Hepatic stellate cell (primary cell): ENCODE measurements at regions not wholly inside any gene's neighbourhood (a gene's known extent, or its start where the extent isn't known, plus 50 kb on each side); places are given as distances from the start of the nearest gene placed in this dataset.

Experiments
- DNase-seq: peaks from one replicate; pipeline ENCODE4 v3.0.0; 2011; ENCODE audit warnings: low spot score

- DNase-seq: no peak
These were observed 374.0 kb downstream of the ZNF608 start for GRCh38 chr5:124372457-124372856.

GRCh38 chr5:124371111-124371706 lies 375.2 kb downstream of the ZNF608 start:
- no peak for DNase-seq

GRCh38 chr5:124370601-124371000 lies 375.8 kb downstream of the ZNF608 start:
- no peak for DNase-seq

- DNase-seq: no peak
These were observed 381.1 kb downstream of the ZNF608 start for GRCh38 chr5:124365361-124365801.

- no peak for DNase-seq
These were observed 390.5 kb downstream of the ZNF608 start for GRCh38 chr5:124355928-124356327.

GRCh38 chr5:124353016-124353415 lies 393.4 kb downstream of the ZNF608 start:
- no peak for DNase-seq

- no peak for DNase-seq
These were observed 394.1 kb downstream of the ZNF608 start for GRCh38 chr5:124352312-124352711.

- DNase-seq: no peak
These were observed 396.5 kb downstream of the ZNF608 start for GRCh38 chr5:124349931-124350330.

GRCh38 chr5:124343451-124343867 lies 403.0 kb downstream of the ZNF608 start:
- peak; percentile 51 for DNase-seq

- DNase-seq: no peak
These were observed 403.5 kb downstream of the ZNF608 start for GRCh38 chr5:124342986-124343385.

GRCh38 chr5:124342584-124342983 lies 403.9 kb downstream of the ZNF608 start:
- no peak for DNase-seq

- DNase-seq: no peak
These were observed 404.4 kb downstream of the ZNF608 start for GRCh38 chr5:124342027-124342471.

- no peak for DNase-seq
These were observed 405.2 kb downstream of the ZNF608 start for GRCh38 chr5:124341066-124341858.

- DNase-seq: no peak
These were observed 408.4 kb downstream of the ZNF608 start for GRCh38 chr5:124337996-124338395.

- DNase-seq: no peak
These were observed 413.0 kb downstream of the ZNF608 start for GRCh38 chr5:124333298-124333979.

GRCh38 chr5:124332273-124332672 lies 414.2 kb downstream of the ZNF608 start:
- no peak for DNase-seq

GRCh38 chr5:124330595-124331220 lies 415.7 kb downstream of the ZNF608 start:
- DNase-seq: no peak

- no peak for DNase-seq
These were observed 418.2 kb downstream of the ZNF608 start for GRCh38 chr5:124328201-124328600.

GRCh38 chr5:124318661-124319060 lies 427.8 kb downstream of the ZNF608 start:
- no peak for DNase-seq

GRCh38 chr5:124317451-124317850 lies 429.0 kb downstream of the ZNF608 start:
- DNase-seq: no peak

GRCh38 chr5:124315741-124316415 lies 430.6 kb downstream of the ZNF608 start:
- no peak for DNase-seq

GRCh38 chr5:124310453-124310852 lies 436.0 kb downstream of the ZNF608 start:
- no peak for DNase-seq
